Panc1 (cell line): ENCODE measurements at regions not wholly inside any gene's neighbourhood (a gene's known extent, or its start where the extent isn't known, plus 50 kb on each side); places are given as distances from the start of the nearest gene placed in this dataset.

Source experiments
- ATAC-seq: fragments of 200-7000 bp; cut with Tn5 transposase; 2 replicates; pipeline ENCODE4 v1.9.1; 2020; ENCODE audit warnings: mild to moderate bottlenecking, moderate library complexity
- BruUV-seq: library from RNA; stranded (reverse); fragments of 400-500 nt; replicated peaks from 2 replicates; lab custom pipeline; 2021; lab: Mats Ljungman, UMichigan
- CTCF ChIA-PET: fragments of 300-600 bp; sonication (Branson Sonifier 250); formaldehyde crosslinking; loops from one replicate; lab custom pipeline; 2022; ENCODE audit warnings: antibody characterized with exemption; lab: Charles Lee
- POLR2A ChIA-PET: fragments of 300-600 bp; sonication (Branson Sonifier 250); formaldehyde crosslinking; loops from one replicate; lab custom pipeline; 2022; ENCODE audit warnings: antibody characterized with exemption; lab: Charles Lee
- DNase-seq: peaks from one replicate; pipeline ENCODE4 v3.0.0-alpha.2; 2010; ENCODE audit warnings: low read depth, low spot score
- H3K27ac ChIP-seq: 2 replicates; pipeline ENCODE4 v1.5.1; 2011; ENCODE audit warnings: mild to moderate bottlenecking, low read length, inconsistent platforms
- H3K27me3 ChIP-seq: fragments of 200-500 bp; sonication (Bioruptor generic); 2 replicates; pipeline ENCODE4 v1.6.0; 2014; ENCODE audit warnings: low read length, inconsistent platforms; ENCODE audit not compliant: control insufficient read depth, insufficient read depth
- H3K36me3 ChIP-seq: fragments of 200-500 bp; sonication (Bioruptor generic); 2 replicates; pipeline ENCODE4 v1.5.1; 2014; ENCODE audit warnings: inconsistent platforms, mild to moderate bottlenecking, low read length, moderate library complexity; ENCODE audit not compliant: control insufficient read depth, insufficient read depth
- H3K4me1 ChIP-seq: 2 replicates; pipeline ENCODE4 v1.5.1; 2011; ENCODE audit warnings: inconsistent platforms, mild to moderate bottlenecking, low read length, moderate library complexity; ENCODE audit not compliant: control insufficient read depth, insufficient read depth
- H3K4me3 ChIP-seq, 2 experiments: 2 replicates each; pipeline ENCODE4 v1.5.1; 2011 to 2012; ENCODE audit warnings: low read depth in 2 of 2, low read length in 2 of 2, mild to moderate bottlenecking in 2 of 2, inconsistent platforms in 1 of 2, moderate library complexity in 1 of 2
- H3K9me3 ChIP-seq: fragments of 200-500 bp; sonication (Bioruptor generic); 2 replicates; pipeline ENCODE4 v1.5.1; 2014; ENCODE audit warnings: low read depth, mild to moderate bottlenecking, inconsistent platforms, low read length, moderate library complexity; ENCODE audit not compliant: control insufficient read depth, insufficient read depth
- POLR2AphosphoS5 ChIP-seq: IDR thresholded peaks from 2 replicates; pipeline ENCODE4 v1.6.1; 2012; ENCODE audit warnings: mild to moderate bottlenecking, low read depth, low read length, moderate library complexity
- SIN3A ChIP-seq: IDR thresholded peaks from 2 replicates; pipeline ENCODE4 v1.6.1; 2012; ENCODE audit warnings: low read depth, mild to moderate bottlenecking, low read length, moderate library complexity, borderline replicate concordance; ENCODE audit not compliant: insufficient read depth
- TCF7L2 ChIP-seq: IDR thresholded peaks from 2 replicates; pipeline ENCODE4 v1.6.1; 2011; ENCODE audit warnings: mild to moderate bottlenecking, low read depth, low read length, inconsistent platforms
- in situ Hi-C: cut with HindIII; loops from 2 replicates; pipeline ENCODE4 v1.10.0; 2016; ENCODE audit warnings: low sequenced_read_pairs, low pct_unique_long_range_greater_than_20kb
- intact Hi-C: fragments of 100-400 bp; cut with micrococcal nuclease; formaldehyde crosslinking; loops from one replicate; pipeline ENCODE4 v1.10.0; 2022; ENCODE audit not compliant: unreplicated experiment
- TF ChIP-seq, protein P1 (sequence below): fragments of 450-650 bp; IDR thresholded peaks from 2 replicates; pipeline ENCODE4 v1.5.1; 2017; ENCODE audit warnings: mild to moderate bottlenecking
- TF ChIP-seq, protein P2 (sequence below), 2 experiments: IDR thresholded peaks; 2 replicates each; pipeline ENCODE4 v1.6.1; 2011 to 2012; ENCODE audit warnings: low read depth in 2 of 2, control low read depth in 1 of 2, low read length in 1 of 2, mild to moderate bottlenecking in 1 of 2, moderate library complexity in 1 of 2; ENCODE audit not compliant: insufficient read depth in 1 of 2

DNA sequence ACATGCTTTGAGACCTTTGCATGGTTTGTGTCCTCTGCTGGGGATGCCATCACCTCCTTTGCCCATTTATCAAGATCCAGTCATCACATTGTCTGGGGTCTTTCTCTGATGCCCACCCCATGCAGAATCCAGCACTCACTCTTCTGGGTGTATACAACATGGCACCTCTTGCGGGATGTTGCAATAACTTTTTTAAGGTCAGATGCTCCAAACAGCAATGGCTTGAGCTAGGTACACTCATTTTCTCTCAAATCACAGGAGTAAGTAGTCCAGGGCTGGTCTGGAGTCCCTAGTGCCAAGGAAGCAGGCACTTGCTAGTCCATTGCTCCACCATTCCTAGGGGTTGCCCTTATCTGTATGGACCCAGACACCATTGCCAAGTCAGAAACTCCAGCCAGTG, 196.6 kb upstream of the KCNG1 start:
- TF ChIP-seq SIN3A (no peak), POLR2AphosphoS5 (no peak), TCF7L2 (no peak)
- TF ChIP-seq, protein P1, sequence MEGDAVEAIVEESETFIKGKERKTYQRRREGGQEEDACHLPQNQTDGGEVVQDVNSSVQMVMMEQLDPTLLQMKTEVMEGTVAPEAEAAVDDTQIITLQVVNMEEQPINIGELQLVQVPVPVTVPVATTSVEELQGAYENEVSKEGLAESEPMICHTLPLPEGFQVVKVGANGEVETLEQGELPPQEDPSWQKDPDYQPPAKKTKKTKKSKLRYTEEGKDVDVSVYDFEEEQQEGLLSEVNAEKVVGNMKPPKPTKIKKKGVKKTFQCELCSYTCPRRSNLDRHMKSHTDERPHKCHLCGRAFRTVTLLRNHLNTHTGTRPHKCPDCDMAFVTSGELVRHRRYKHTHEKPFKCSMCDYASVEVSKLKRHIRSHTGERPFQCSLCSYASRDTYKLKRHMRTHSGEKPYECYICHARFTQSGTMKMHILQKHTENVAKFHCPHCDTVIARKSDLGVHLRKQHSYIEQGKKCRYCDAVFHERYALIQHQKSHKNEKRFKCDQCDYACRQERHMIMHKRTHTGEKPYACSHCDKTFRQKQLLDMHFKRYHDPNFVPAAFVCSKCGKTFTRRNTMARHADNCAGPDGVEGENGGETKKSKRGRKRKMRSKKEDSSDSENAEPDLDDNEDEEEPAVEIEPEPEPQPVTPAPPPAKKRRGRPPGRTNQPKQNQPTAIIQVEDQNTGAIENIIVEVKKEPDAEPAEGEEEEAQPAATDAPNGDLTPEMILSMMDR: no peak
- TF ChIP-seq, protein P2, sequence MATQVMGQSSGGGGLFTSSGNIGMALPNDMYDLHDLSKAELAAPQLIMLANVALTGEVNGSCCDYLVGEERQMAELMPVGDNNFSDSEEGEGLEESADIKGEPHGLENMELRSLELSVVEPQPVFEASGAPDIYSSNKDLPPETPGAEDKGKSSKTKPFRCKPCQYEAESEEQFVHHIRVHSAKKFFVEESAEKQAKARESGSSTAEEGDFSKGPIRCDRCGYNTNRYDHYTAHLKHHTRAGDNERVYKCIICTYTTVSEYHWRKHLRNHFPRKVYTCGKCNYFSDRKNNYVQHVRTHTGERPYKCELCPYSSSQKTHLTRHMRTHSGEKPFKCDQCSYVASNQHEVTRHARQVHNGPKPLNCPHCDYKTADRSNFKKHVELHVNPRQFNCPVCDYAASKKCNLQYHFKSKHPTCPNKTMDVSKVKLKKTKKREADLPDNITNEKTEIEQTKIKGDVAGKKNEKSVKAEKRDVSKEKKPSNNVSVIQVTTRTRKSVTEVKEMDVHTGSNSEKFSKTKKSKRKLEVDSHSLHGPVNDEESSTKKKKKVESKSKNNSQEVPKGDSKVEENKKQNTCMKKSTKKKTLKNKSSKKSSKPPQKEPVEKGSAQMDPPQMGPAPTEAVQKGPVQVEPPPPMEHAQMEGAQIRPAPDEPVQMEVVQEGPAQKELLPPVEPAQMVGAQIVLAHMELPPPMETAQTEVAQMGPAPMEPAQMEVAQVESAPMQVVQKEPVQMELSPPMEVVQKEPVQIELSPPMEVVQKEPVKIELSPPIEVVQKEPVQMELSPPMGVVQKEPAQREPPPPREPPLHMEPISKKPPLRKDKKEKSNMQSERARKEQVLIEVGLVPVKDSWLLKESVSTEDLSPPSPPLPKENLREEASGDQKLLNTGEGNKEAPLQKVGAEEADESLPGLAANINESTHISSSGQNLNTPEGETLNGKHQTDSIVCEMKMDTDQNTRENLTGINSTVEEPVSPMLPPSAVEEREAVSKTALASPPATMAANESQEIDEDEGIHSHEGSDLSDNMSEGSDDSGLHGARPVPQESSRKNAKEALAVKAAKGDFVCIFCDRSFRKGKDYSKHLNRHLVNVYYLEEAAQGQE (IDR thresholded peaks at IDR 0.05; ENCODE audit: insufficient read depth in 1 of 2, low read depth in 2 of 2, low read length in 1 of 2): no peak
- Histone ChIP-seq H3K9me3 (no peaks in the 10 kb centered on the region), H3K36me3 (no peaks in the 10 kb centered on the region), H3K27me3 (no peaks in the 10 kb centered on the region), H3K27ac (no peak overlapping the region), H3K4me1 (no peaks in the 10 kb centered on the region), H3K4me3 (no peak overlapping the region)
- in situ Hi-C loops (no loop called here), intact Hi-C loops (no loop called here)
- ATAC-seq (no peak), DNase-seq (no peak)
- POLR2A ChIA-PET: no interaction called here
- CTCF ChIA-PET: no interaction called here
- no TSS peak for BruUV-seq

DNA sequence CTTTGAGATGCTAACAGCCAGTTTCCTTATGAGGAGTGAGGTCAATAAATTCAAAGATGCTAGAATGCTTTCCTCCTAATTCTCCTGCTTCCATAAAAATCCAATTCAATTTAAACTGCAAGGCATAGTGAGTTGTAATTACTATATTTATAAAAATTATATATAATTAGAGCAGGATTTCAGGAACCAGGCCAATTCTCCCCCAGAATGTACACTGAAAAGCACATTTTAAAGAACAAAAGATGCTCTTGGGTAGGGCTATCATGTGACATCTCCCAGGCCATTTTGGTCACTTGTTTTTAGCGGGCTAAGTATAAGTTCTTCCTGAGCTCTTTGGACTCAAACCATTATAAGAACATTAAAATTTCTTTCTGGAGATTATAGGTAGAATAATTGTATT, 195.7 kb upstream of the KCNG1 start:
- CTCF ChIA-PET: no interaction called here
- no peaks in the 10 kb centered on the region for H3K4me1 ChIP-seq
- TF ChIP-seq, protein P2 (IDR thresholded peaks at IDR 0.05; ENCODE audit: insufficient read depth in 1 of 2, low read depth in 2 of 2, low read length in 1 of 2): no peak
- TF ChIP-seq, protein P1: no peak
- no peak for TF ChIP-seq TCF7L2
- in situ Hi-C loops: no loop called here
- intact Hi-C loops: no loop called here
- DNase-seq (no peak), ATAC-seq (no peak)
- H3K9me3 ChIP-seq: no peaks in the 10 kb centered on the region
- H3K27ac ChIP-seq: no peak overlapping the region
- no peaks in the 10 kb centered on the region for H3K36me3 ChIP-seq
- H3K4me3 ChIP-seq: no peak overlapping the region
- BruUV-seq: no TSS peak
- H3K27me3 ChIP-seq: no peaks in the 10 kb centered on the region
- POLR2A ChIA-PET: no interaction called here
